ENCODE measurements at regions not wholly inside any gene's neighbourhood (a gene's known extent, or its start where the extent isn't known, plus 50 kb on each side); places are given as distances from the start of the nearest gene placed in this dataset.

GRCh38 chr15:91664224-91664836 lies 189.2 kb upstream of the SLCO3A1 start:
- TF ChIP-seq JUND (IDR thresholded peaks at IDR 0.05; ENCODE audit: low read depth) = no peak
- in situ Hi-C loops (cut with HindIII; ENCODE audit: low pct_unique_long_range_greater_than_20kb, low sequenced_read_pairs) = no loop called here

GRCh38 chr15:91665212-91665611 lies 188.3 kb upstream of the SLCO3A1 start:
- no peak for DNase-seq (ENCODE audit: low read depth in 1 of 2, low spot score in 1 of 2)
- in situ Hi-C loops (cut with HindIII; ENCODE audit: low pct_unique_long_range_greater_than_20kb, low sequenced_read_pairs) = no loop called here
- TF ChIP-seq JUND (IDR thresholded peaks at IDR 0.05; ENCODE audit: low read depth) = no peak

More at GRCh38 chr15:91664224-91664836, 189.2 kb upstream of the SLCO3A1 start:
- no peak for DNase-seq (ENCODE audit: low read depth in 1 of 2, low spot score in 1 of 2)

- in situ Hi-C loops (cut with HindIII; ENCODE audit: low pct_unique_long_range_greater_than_20kb, low sequenced_read_pairs) = no loop called here
- DNase-seq (ENCODE audit: low read depth in 1 of 2, low spot score in 1 of 2) = no peak
- TF ChIP-seq JUND (IDR thresholded peaks at IDR 0.05; ENCODE audit: low read depth) = no peak
Observed at GRCh38 chr15:91668370-91668769, 185.1 kb upstream of the SLCO3A1 start.

GRCh38 chr15:91670108-91670507 lies 183.4 kb upstream of the SLCO3A1 start:
- no peak for DNase-seq (ENCODE audit: low read depth in 1 of 2, low spot score in 1 of 2)
- in situ Hi-C loops (cut with HindIII; ENCODE audit: low pct_unique_long_range_greater_than_20kb, low sequenced_read_pairs) = no loop called here
- TF ChIP-seq JUND (IDR thresholded peaks at IDR 0.05; ENCODE audit: low read depth) = no peak

GRCh38 chr15:91678003-91678402 lies 175.5 kb upstream of the SLCO3A1 start:
- DNase-seq (ENCODE audit: low read depth in 1 of 2, low spot score in 1 of 2) = no peak
- in situ Hi-C loops (cut with HindIII; ENCODE audit: low pct_unique_long_range_greater_than_20kb, low sequenced_read_pairs) = no loop called here
- TF ChIP-seq JUND (IDR thresholded peaks at IDR 0.05; ENCODE audit: low read depth) = no peak

- no peak for DNase-seq (ENCODE audit: low read depth in 1 of 2, low spot score in 1 of 2)
- TF ChIP-seq JUND (IDR thresholded peaks at IDR 0.05; ENCODE audit: low read depth) = no peak
- in situ Hi-C loops (cut with HindIII; ENCODE audit: low pct_unique_long_range_greater_than_20kb, low sequenced_read_pairs) = no loop called here
Observed at GRCh38 chr15:91679447-91679846, 174.1 kb upstream of the SLCO3A1 start.

GRCh38 chr15:91685436-91685835 lies 168.1 kb upstream of the SLCO3A1 start:
- no peak for TF ChIP-seq JUND (IDR thresholded peaks at IDR 0.05; ENCODE audit: low read depth)
- in situ Hi-C loops (cut with HindIII; ENCODE audit: low pct_unique_long_range_greater_than_20kb, low sequenced_read_pairs) = no loop called here
- DNase-seq (ENCODE audit: low read depth in 1 of 2, low spot score in 1 of 2) = no peak

- no peak for TF ChIP-seq JUND (IDR thresholded peaks at IDR 0.05; ENCODE audit: low read depth)
- in situ Hi-C loops (cut with HindIII; ENCODE audit: low pct_unique_long_range_greater_than_20kb, low sequenced_read_pairs) = no loop called here
- DNase-seq (ENCODE audit: low read depth in 1 of 2, low spot score in 1 of 2) = no peak
Observed at GRCh38 chr15:91688811-91689210, 164.7 kb upstream of the SLCO3A1 start.

- no peak for TF ChIP-seq JUND (IDR thresholded peaks at IDR 0.05; ENCODE audit: low read depth)
- in situ Hi-C loops (cut with HindIII; ENCODE audit: low pct_unique_long_range_greater_than_20kb, low sequenced_read_pairs) = no loop called here
- no peak for DNase-seq (ENCODE audit: low read depth in 1 of 2, low spot score in 1 of 2)
Observed at GRCh38 chr15:91689377-91689776, 164.1 kb upstream of the SLCO3A1 start.

GRCh38 chr15:91692596-91692995 lies 160.9 kb upstream of the SLCO3A1 start:
- no peak for TF ChIP-seq JUND (IDR thresholded peaks at IDR 0.05; ENCODE audit: low read depth)
- in situ Hi-C loops (cut with HindIII; ENCODE audit: low pct_unique_long_range_greater_than_20kb, low sequenced_read_pairs) = no loop called here
- DNase-seq (ENCODE audit: low read depth in 1 of 2, low spot score in 1 of 2) = no peak

GRCh38 chr15:91694131-91694830 lies 159.2 kb upstream of the SLCO3A1 start:
- peak in 1 of 2 experiments; percentile 13 for DNase-seq (ENCODE audit: low read depth in 1 of 2, low spot score in 1 of 2)
- in situ Hi-C loops (cut with HindIII; ENCODE audit: low pct_unique_long_range_greater_than_20kb, low sequenced_read_pairs) = no loop called here
- TF ChIP-seq JUND (IDR thresholded peaks at IDR 0.05; ENCODE audit: low read depth) = no peak

- in situ Hi-C loops (cut with HindIII; ENCODE audit: low pct_unique_long_range_greater_than_20kb, low sequenced_read_pairs) = no loop called here
- no peak for TF ChIP-seq JUND (IDR thresholded peaks at IDR 0.05; ENCODE audit: low read depth)
- peak in 1 of 2 experiments; percentile 55 for DNase-seq (ENCODE audit: low read depth in 1 of 2, low spot score in 1 of 2)
Observed at GRCh38 chr15:91694831-91695210, 158.7 kb upstream of the SLCO3A1 start.

- TF ChIP-seq JUND (IDR thresholded peaks at IDR 0.05; ENCODE audit: low read depth) = no peak
- DNase-seq (ENCODE audit: low read depth in 1 of 2, low spot score in 1 of 2) = no peak
- in situ Hi-C loops (cut with HindIII; ENCODE audit: low pct_unique_long_range_greater_than_20kb, low sequenced_read_pairs) = no loop called here
Observed at GRCh38 chr15:91695799-91696198, 157.7 kb upstream of the SLCO3A1 start.
